ENCODE measurements at regions not wholly inside any gene's neighbourhood (a gene's known extent, or its start where the extent isn't known, plus 50 kb on each side); places are given as distances from the start of the nearest gene placed in this dataset.

DNA sequence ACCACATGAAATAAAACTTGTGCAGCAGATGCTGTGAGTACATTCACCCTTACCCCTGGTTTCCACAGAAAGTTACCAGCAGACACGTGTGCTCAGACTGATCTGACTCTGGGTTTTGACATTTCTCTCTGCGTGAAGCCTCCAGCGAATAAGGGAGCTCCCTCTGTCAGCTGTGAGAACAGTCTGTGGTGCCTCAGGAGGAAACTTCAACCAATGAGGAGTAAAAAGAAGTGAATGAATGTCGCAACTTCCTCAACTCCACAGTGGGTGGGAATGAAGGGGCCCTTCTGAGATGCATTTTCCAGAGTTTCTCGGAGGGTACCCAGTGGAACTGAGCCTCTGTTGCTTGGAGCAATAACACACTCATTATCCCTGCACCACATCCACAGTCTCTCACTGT, 743.4 kb downstream of the TNS3 start:
- TF ChIP-seq, protein P1, sequence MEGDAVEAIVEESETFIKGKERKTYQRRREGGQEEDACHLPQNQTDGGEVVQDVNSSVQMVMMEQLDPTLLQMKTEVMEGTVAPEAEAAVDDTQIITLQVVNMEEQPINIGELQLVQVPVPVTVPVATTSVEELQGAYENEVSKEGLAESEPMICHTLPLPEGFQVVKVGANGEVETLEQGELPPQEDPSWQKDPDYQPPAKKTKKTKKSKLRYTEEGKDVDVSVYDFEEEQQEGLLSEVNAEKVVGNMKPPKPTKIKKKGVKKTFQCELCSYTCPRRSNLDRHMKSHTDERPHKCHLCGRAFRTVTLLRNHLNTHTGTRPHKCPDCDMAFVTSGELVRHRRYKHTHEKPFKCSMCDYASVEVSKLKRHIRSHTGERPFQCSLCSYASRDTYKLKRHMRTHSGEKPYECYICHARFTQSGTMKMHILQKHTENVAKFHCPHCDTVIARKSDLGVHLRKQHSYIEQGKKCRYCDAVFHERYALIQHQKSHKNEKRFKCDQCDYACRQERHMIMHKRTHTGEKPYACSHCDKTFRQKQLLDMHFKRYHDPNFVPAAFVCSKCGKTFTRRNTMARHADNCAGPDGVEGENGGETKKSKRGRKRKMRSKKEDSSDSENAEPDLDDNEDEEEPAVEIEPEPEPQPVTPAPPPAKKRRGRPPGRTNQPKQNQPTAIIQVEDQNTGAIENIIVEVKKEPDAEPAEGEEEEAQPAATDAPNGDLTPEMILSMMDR (IDR thresholded peaks at IDR 0.05) = no peak
- TF ChIP-seq POLR2A (IDR thresholded peaks at IDR 0.05) = no peak
